ENCODE measurements at regions not wholly inside any gene's neighbourhood (a gene's known extent, or its start where the extent isn't known, plus 50 kb on each side); places are given as distances from the start of the nearest gene placed in this dataset.

DNA sequence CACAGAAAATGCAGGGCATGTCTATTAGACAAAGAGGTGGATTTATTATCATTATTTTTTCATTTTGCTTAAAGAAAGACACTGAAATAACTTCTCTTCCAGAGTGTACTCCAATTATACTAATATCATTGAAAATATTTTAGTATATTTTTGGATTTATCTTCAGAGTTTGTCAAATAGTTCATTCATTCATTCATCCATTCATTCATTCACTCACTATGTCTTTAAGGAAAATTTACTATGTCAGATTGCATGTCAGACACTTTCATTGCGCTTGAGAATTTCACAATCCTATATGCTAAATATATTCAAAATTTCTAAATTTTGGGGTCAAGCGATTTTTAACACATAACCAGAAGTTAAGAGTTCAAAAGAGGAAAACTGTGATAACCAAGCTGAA is 479.1 kb downstream of the ZEB2 start:
- ChIA-PET CTCF (no interaction called here), POLR2A (no interaction called here)
- peaks cover 3% of the 10 kb centered on the region for H3K9me3 Mint-ChIP-seq
- H3K27me3 Mint-ChIP-seq: no peaks in the 10 kb centered on the region
- H3K36me3 Mint-ChIP-seq (ENCODE audit: low read depth): no peaks in the 10 kb centered on the region
- no peak overlapping the region for H3K27ac Mint-ChIP-seq
- H3K4me3 Mint-ChIP-seq: no peak overlapping the region
- no peaks in the 10 kb centered on the region for H3K4me1 Mint-ChIP-seq
- no peak for DNase-seq

DNA sequence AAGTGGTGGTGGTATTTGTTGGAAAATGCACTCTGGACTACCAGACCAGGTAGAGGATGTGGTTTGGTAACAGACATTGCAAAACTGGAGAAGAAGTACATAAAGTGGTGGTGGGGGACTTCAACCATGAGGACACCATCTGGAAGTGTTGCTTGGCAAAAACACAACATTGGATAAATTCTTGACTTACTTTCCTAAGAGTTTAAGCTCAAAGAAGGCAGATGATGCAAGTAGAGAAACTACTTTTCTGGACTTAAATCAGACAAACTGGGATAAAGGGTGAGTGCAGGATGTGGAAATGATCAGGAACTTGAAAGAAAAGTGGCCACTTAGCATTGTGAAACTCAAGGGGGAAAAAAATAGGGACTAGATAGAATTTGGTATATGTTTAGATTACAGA is 487.4 kb downstream of the ZEB2 start:
- no peak for DNase-seq
- Mint-ChIP-seq H3K9me3 (peaks cover 10% of the 10 kb centered on the region), H3K36me3 (ENCODE audit: low read depth) (peaks cover 4% of the 10 kb centered on the region), H3K27me3 (no peaks in the 10 kb centered on the region), H3K4me3 (no peak overlapping the region), H3K4me1 (no peaks in the 10 kb centered on the region), H3K27ac (no peak overlapping the region)
- ChIA-PET CTCF (no interaction called here), POLR2A (no interaction called here)

DNA sequence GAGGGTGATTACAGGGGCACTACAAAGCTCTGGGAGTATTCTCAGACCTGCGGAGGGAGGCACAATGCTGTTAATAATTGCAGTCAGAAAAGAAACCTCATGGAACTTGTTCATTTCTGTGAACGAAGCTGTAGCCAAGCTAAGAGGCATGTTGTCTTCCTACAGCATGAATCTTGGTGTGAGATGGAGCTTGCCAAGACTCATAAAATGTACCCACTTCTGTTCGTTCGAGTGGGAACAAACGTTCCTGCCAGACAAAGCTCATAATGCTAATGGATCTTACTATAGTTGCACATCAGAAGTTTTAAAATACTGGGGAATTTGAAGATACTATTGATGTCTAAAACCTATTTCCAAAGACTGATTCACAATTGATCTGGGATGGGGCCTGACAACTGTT is 489.1 kb downstream of the ZEB2 start:
- DNase-seq: no peak
- Mint-ChIP-seq H3K4me3 (no peak overlapping the region), H3K4me1 (no peaks in the 10 kb centered on the region), H3K9me3 (peaks cover 7% of the 10 kb centered on the region), H3K27me3 (no peaks in the 10 kb centered on the region), H3K27ac (no peak overlapping the region), H3K36me3 (ENCODE audit: low read depth) (peaks cover 4% of the 10 kb centered on the region)
- POLR2A ChIA-PET: no interaction called here
- CTCF ChIA-PET: no interaction called here

DNA sequence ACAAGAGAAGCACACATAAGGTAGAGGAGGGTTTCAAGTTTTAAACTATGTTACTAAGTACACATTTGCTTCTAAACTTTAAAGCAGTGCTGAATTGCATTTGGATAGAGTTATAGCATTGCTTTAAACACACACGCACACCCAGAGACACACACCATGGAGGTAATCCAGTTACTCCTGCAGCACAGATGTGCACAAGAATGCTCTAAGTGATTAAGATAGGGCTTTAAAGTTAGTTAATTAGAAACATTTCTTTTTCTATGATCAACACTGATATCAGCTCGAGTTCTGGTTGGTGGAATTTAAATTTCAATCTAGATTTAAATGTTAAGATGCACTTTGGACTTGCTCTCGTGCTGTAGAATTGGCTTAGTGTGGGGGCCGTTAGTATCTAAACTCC is 492.3 kb downstream of the ZEB2 start:
- ChIA-PET CTCF (no interaction called here), POLR2A (no interaction called here)
- Mint-ChIP-seq H3K36me3 (ENCODE audit: low read depth) (peaks cover 7% of the 10 kb centered on the region), H3K9me3 (peaks cover 3% of the 10 kb centered on the region), H3K27ac (no peak overlapping the region), H3K27me3 (no peaks in the 10 kb centered on the region), H3K4me1 (no peaks in the 10 kb centered on the region), H3K4me3 (no peak overlapping the region)
- no peak for DNase-seq

DNA sequence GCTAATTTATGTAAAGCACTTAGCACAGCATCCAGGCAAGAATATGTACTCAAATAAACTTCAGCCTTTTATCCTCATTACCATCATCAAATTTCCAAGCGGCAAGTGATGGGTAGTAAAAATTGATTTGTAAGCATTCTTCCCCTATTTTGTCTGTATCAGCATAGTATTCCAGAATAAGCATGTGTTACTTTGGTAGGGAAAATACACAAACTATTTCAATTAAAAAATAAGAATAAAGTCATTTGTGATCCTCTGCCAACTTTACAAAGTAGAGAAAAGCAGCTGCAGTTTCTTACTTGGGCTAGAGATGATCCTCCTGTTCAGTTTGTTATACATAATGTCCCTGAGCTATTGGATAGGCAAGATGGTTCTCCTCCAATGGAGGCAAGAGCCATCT is 493.2 kb downstream of the ZEB2 start:
- POLR2A ChIA-PET: no interaction called here
- CTCF ChIA-PET: no interaction called here
- Mint-ChIP-seq H3K27me3 (no peaks in the 10 kb centered on the region), H3K4me1 (no peaks in the 10 kb centered on the region), H3K9me3 (peaks cover 2% of the 10 kb centered on the region), H3K4me3 (no peak overlapping the region), H3K36me3 (ENCODE audit: low read depth) (peaks cover 7% of the 10 kb centered on the region), H3K27ac (no peak overlapping the region)
- no peak for DNase-seq

DNA sequence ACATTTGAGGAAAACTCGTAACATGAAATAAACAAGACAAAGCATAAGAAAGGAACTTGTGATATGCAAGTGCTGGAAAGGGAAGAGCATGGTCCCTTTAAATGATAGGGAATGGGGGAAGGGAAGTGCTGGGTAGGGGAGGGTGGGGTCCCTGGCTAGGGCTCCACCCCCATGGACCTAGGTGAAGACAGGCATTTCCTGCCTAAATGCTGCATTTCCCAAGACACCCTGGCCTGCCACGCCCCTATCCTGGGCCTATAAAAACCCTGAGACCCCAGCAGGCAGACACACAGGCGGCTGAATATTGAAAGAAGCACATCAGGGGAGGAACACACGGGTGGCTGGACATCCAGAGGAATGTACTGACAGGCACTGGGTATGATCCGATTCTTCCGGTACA is 499.9 kb downstream of the ZEB2 start:
- ChIA-PET CTCF (no interaction called here), POLR2A (no interaction called here)
- Mint-ChIP-seq H3K27me3 (no peaks in the 10 kb centered on the region), H3K9me3 (peaks cover 4% of the 10 kb centered on the region), H3K36me3 (ENCODE audit: low read depth) (peaks cover 13% of the 10 kb centered on the region), H3K27ac (no peak overlapping the region), H3K4me1 (no peaks in the 10 kb centered on the region), H3K4me3 (no peak overlapping the region)
- no peak for DNase-seq

DNA sequence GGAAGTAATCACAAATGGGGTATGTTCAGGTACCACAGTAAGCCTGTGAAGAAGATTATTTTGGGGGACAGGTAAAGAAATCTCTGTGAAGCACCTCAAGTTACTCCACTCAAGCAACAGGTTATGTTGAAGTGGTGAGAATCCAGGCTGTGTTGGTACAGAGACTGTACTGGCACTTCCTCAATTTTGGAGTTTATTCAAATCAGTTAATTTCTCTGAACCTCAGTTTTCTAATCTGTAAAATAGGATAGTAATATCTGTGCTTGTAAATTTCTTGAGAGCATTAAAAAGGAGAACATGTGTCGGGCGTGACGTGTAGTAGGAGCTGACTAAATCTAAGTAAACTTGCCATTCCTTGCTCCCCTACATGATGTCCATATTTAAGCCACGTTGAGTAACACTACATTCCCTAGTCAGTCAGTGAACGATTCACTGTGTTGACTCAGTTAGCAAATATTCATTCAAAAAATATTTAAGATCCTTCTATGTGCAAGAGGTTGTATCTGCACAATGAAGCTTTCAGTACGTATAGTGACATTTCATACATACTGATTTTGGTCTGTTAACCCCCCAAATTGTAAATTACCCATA is 504.2 kb downstream of the ZEB2 start:
- CTCF ChIA-PET: no interaction called here
- H3K36me3 Mint-ChIP-seq (ENCODE audit: low read depth): peaks cover 6% of the 10 kb centered on the region
- H3K27me3 Mint-ChIP-seq: no peaks in the 10 kb centered on the region
- POLR2A ChIA-PET: no interaction called here
- no peak for DNase-seq
- no peak overlapping the region for H3K27ac Mint-ChIP-seq
- no peaks in the 10 kb centered on the region for H3K9me3 Mint-ChIP-seq
- H3K4me1 Mint-ChIP-seq: no peaks in the 10 kb centered on the region
- H3K4me3 Mint-ChIP-seq: no peak overlapping the region

DNA sequence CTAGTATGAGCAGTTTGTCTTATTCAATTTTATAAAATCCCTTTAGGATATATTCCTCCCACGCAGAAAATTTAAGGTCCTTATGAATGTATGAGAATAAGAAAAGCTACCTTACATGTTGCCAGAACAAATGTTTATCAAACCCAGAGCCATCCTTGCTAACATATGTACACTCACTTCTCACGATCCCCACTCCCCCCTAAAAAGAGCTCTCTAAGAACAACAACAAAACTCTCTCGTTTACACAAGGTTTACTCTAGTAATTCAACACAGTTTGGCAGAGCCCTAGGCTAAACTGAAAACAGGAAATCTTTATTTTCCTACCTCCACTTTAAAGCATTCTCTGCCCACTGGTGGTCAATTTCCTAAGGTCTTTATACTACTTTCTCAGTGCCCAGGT is 504.9 kb downstream of the ZEB2 start:
- Mint-ChIP-seq H3K9me3 (no peaks in the 10 kb centered on the region), H3K36me3 (ENCODE audit: low read depth) (peaks cover 6% of the 10 kb centered on the region), H3K27me3 (no peaks in the 10 kb centered on the region), H3K4me1 (no peaks in the 10 kb centered on the region), H3K4me3 (no peak overlapping the region), H3K27ac (no peak overlapping the region)
- ChIA-PET CTCF (no interaction called here), POLR2A (no interaction called here)
- DNase-seq: no peak

DNA sequence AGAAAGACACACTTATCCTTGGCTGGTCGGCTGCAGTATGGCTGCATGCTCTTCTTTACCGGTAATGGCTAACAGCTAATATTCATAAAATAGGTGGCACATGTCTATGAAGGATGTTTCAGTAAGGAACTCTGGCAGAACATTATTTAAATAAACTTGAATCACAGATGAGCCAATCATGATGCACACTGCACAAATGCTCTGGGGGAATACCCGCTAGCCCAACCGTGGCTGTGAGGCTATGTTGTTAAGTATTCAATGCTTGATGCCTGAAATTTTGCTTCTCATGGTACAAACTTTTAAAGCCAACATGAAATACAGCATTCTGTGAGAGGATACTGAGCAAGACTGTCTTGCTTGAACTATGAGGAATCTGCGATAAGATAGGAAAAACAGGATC is 505.8 kb downstream of the ZEB2 start:
- H3K27ac Mint-ChIP-seq: no peak overlapping the region
- no peak for DNase-seq
- H3K4me1 Mint-ChIP-seq: no peaks in the 10 kb centered on the region
- CTCF ChIA-PET: no interaction called here
- H3K9me3 Mint-ChIP-seq: no peaks in the 10 kb centered on the region
- POLR2A ChIA-PET: interaction anchor here (0.6 kb wide), 1 partner anchor 282 kb away, joined by 3 read pairs; no protein-coding TSS in a partner anchor
- no peak overlapping the region for H3K4me3 Mint-ChIP-seq
- peaks cover 5% of the 10 kb centered on the region for H3K36me3 Mint-ChIP-seq (ENCODE audit: low read depth)
- H3K27me3 Mint-ChIP-seq: no peaks in the 10 kb centered on the region

DNA sequence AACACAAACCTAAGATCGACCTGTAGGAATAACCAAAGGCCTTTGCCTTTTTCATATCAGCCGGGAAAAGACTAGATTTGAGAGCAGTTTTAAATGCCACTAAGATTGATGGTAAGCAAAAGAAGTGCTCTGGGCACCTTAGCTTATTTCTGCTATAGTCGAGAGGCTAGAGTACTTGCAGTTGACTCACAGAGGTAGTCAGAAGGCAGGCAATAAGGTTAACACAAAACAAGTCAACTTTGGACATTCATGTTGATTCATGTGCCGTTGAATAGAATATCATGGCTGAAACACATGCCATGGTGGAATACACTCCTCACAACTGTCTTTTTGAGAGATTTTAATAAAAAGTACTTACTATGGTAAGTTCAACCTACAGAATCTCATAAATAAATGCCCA is 507.6 kb downstream of the ZEB2 start:
- no peak for DNase-seq
- ChIA-PET CTCF (no interaction called here), POLR2A (no interaction called here)
- no peaks in the 10 kb centered on the region for H3K9me3 Mint-ChIP-seq
- H3K27me3 Mint-ChIP-seq: no peaks in the 10 kb centered on the region
- H3K36me3 Mint-ChIP-seq (ENCODE audit: low read depth): peaks cover 4% of the 10 kb centered on the region
- no peak overlapping the region for H3K4me3 Mint-ChIP-seq
- H3K27ac Mint-ChIP-seq: no peak overlapping the region
- no peaks in the 10 kb centered on the region for H3K4me1 Mint-ChIP-seq

DNA sequence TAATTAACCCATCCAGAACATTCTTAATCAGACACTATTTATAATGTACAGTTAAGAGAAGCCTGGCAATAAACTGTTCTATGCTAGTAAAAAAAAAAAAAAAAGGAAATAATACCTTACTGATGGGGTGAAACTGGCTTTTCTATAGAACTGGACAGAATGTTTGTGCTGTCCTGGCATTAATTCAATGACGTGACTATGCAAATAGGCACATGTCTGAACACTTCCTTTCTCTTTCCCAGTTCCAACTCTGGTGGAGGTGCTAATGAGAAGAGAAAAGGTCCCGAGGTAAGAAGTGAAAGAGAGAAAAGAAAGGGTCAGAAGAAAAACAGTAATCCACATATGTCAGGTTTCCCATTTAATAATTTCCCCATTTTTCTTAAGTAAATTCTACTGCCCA is 508.4 kb downstream of the ZEB2 start:
- H3K27ac Mint-ChIP-seq: no peak overlapping the region
- no peak for DNase-seq
- H3K9me3 Mint-ChIP-seq: no peaks in the 10 kb centered on the region
- H3K27me3 Mint-ChIP-seq: no peaks in the 10 kb centered on the region
- peaks cover 6% of the 10 kb centered on the region for H3K36me3 Mint-ChIP-seq (ENCODE audit: low read depth)
- no peaks in the 10 kb centered on the region for H3K4me1 Mint-ChIP-seq
- CTCF ChIA-PET: no interaction called here
- POLR2A ChIA-PET: no interaction called here
- no peak overlapping the region for H3K4me3 Mint-ChIP-seq

DNA sequence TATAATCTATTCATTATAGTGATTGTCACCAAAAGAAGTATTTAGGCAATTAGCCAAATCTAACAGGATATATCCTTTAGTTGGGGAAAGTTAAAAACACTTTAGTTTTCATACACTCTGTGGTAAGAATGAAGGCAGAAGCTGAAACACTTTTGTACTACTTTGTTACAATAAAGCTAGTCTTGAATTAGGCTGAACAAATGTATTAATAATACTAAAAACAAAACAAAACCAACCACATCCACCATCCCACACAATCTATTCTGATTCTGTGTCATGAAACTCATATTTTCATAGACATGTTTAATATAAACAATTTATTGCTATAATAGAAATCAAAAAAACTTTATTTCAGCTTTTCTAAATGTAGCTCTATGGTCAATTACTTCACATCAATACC is 508.8 kb downstream of the ZEB2 start:
- no peak overlapping the region for H3K4me3 Mint-ChIP-seq
- no peaks in the 10 kb centered on the region for H3K4me1 Mint-ChIP-seq
- H3K9me3 Mint-ChIP-seq: no peaks in the 10 kb centered on the region
- H3K36me3 Mint-ChIP-seq (ENCODE audit: low read depth): peaks cover 8% of the 10 kb centered on the region
- ChIA-PET POLR2A (no interaction called here), CTCF (no interaction called here)
- no peaks in the 10 kb centered on the region for H3K27me3 Mint-ChIP-seq
- no peak for DNase-seq
- no peak overlapping the region for H3K27ac Mint-ChIP-seq

DNA sequence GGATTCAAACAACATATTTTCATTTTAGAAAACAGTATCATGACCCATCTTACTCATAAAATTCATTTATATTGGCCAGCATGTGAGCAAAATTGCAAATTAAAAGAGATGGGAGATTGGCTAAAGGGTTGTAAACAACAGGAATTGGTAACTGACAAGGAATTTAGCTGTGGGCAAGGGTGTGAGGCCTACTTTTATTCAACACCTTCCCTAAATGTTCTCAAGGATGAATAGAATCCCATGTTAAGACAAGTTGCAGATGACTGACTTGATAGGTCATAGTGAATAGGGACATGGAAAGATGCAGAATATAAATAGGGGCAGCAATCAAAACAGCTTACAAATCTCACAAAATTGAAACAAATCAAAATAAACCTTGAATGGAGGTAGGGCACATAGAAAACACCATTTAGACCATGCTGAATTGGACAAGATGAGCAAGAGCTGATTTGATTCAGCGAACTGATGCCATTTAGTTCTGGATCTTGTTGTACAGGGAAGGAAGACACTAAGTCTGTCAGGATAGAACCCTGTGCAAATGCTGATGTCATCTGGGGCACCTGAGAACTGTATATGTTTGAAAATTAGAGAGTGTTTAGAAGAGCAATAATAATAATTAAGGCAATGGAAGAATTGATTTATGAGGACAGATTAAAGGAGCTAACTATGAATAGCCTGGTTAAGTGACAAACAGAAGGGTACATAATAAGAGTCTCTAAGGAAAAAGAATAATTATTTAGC is 509.7 kb downstream of the ZEB2 start:
- no peak for DNase-seq
- Mint-ChIP-seq H3K4me1 (no peaks in the 10 kb centered on the region), H3K27ac (no peak overlapping the region), H3K27me3 (no peaks in the 10 kb centered on the region), H3K4me3 (no peak overlapping the region), H3K9me3 (no peaks in the 10 kb centered on the region), H3K36me3 (ENCODE audit: low read depth) (peaks cover 8% of the 10 kb centered on the region)
- CTCF ChIA-PET: no interaction called here
- POLR2A ChIA-PET: no interaction called here

DNA sequence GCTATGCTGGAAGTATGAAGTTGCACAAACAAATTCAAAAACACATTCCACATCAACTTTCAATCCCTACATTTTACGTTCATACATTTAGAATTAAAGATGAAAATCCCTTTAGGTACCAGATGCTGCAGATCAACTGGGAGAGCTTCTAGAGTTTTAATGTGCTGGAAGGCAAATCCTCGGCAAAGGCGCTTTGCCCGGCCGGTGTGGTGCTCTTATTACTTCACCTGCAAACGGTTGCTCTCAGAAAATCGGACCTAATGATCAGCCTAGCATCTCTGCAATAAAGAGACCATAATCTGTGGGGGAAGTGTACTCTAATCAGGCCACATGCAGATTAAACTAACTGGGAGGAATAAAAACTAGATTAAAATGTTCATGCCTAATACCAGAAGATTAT is 513.8 kb downstream of the ZEB2 start:
- ChIA-PET CTCF (no interaction called here), POLR2A (no interaction called here)
- H3K4me3 Mint-ChIP-seq: no peak overlapping the region
- no peaks in the 10 kb centered on the region for H3K9me3 Mint-ChIP-seq
- H3K27ac Mint-ChIP-seq: no peak overlapping the region
- H3K4me1 Mint-ChIP-seq: no peaks in the 10 kb centered on the region
- H3K36me3 Mint-ChIP-seq (ENCODE audit: low read depth): peaks cover 8% of the 10 kb centered on the region
- no peaks in the 10 kb centered on the region for H3K27me3 Mint-ChIP-seq
- no peak for DNase-seq
